ENCODE measurements at regions not wholly inside any gene's neighbourhood (a gene's known extent, or its start where the extent isn't known, plus 50 kb on each side); places are given as distances from the start of the nearest gene placed in this dataset.

GRCh38 chr7:86137343-86137742 is 506.4 kb upstream of the GRM3 start:
- intact Hi-C loops (cut with DNase I; ENCODE audit: low total_unique reads), result no loop called here
- no peak for DNase-seq
- no peak overlapping the region for H3K27ac ChIP-seq
- peaks cover 0 to 14% (median 6%) of the 10 kb centered on the region in 8 donors for H3K9me3 ChIP-seq
- H3K27me3 ChIP-seq (replicated peaks in 1 of 7), result no peaks in the 10 kb centered on the region
- H3K4me3 ChIP-seq, result no peak overlapping the region
- H3K36me3 ChIP-seq, result no peaks in the 10 kb centered on the region
- H3K4me1 ChIP-seq, result no peaks in the 10 kb centered on the region
- TF ChIP-seq POLR2AphosphoS5 (IDR thresholded peaks at IDR 0.05) (no peak), CTCF (IDR thresholded peaks at IDR 0.05 in 8 of 11, conservative IDR thresholded peaks at IDR 0.05 in 3 of 11) (no peak), POLR2A (IDR thresholded peaks at IDR 0.05) (no peak)

GRCh38 chr7:86130268-86130667 is 513.4 kb upstream of the GRM3 start:
- WGBS, 5 donors, result 84 to 94% (median 88%) methylated on average over 10 of the region's 10 CpGs
- H3K36me3 ChIP-seq, result no peaks in the 10 kb centered on the region
- no peaks in the 10 kb centered on the region for H3K27me3 ChIP-seq (replicated peaks in 1 of 7)
- H3K4me3 ChIP-seq, result no peak overlapping the region
- DNase-seq, result peak; percentile 63
- no peaks in the 10 kb centered on the region for H3K4me1 ChIP-seq
- TF ChIP-seq CTCF (IDR thresholded peaks at IDR 0.05 in 8 of 11, conservative IDR thresholded peaks at IDR 0.05 in 3 of 11), result no peak
- TF ChIP-seq POLR2A (IDR thresholded peaks at IDR 0.05), result no peak
- no peak for TF ChIP-seq POLR2AphosphoS5 (IDR thresholded peaks at IDR 0.05)
- intact Hi-C loops (cut with DNase I; ENCODE audit: low total_unique reads), result no loop called here
- peaks cover 0 to 27% (median 4%) of the 10 kb centered on the region in 8 donors for H3K9me3 ChIP-seq
- no peak overlapping the region for H3K27ac ChIP-seq

GRCh38 chr7:86123476-86123875 is 520.2 kb upstream of the GRM3 start:
- no peak for DNase-seq
- H3K27me3 ChIP-seq (replicated peaks in 1 of 7), result no peaks in the 10 kb centered on the region
- no peak overlapping the region for H3K27ac ChIP-seq
- peaks cover 0 to 15% (median 5%) of the 10 kb centered on the region in 8 donors for H3K9me3 ChIP-seq
- H3K36me3 ChIP-seq, result no peaks in the 10 kb centered on the region
- 70 to 95% (median 85%) methylated on average over 4 of the region's 4 CpGs for WGBS, 5 donors
- H3K4me1 ChIP-seq, result no peaks in the 10 kb centered on the region
- H3K4me3 ChIP-seq, result no peak overlapping the region
- intact Hi-C loops (cut with DNase I; ENCODE audit: low total_unique reads), result no loop called here
- TF ChIP-seq POLR2AphosphoS5 (IDR thresholded peaks at IDR 0.05) (no peak), CTCF (IDR thresholded peaks at IDR 0.05 in 8 of 11, conservative IDR thresholded peaks at IDR 0.05 in 3 of 11) (no peak), POLR2A (IDR thresholded peaks at IDR 0.05) (no peak)

- intact Hi-C loops (cut with DNase I; ENCODE audit: low total_unique reads), result no loop called here
- Histone ChIP-seq H3K4me1 (no peaks in the 10 kb centered on the region), H3K36me3 (no peaks in the 10 kb centered on the region), H3K9me3 (peaks cover 0 to 37% (median 25%) of the 10 kb centered on the region in 8 donors), H3K4me3 (no peak overlapping the region), H3K27me3 (replicated peaks in 1 of 7) (no peaks in the 10 kb centered on the region), H3K27ac (no peak overlapping the region)
- no peak for DNase-seq
- TF ChIP-seq CTCF (IDR thresholded peaks at IDR 0.05 in 8 of 11, conservative IDR thresholded peaks at IDR 0.05 in 3 of 11) (no peak), POLR2A (IDR thresholded peaks at IDR 0.05) (no peak), POLR2AphosphoS5 (IDR thresholded peaks at IDR 0.05) (no peak)
- 24 to 51% (median 35%) methylated on average over 1 of the region's 1 CpG for WGBS, 5 donors
These were observed 549.5 kb upstream of the GRM3 start for GRCh38 chr7:86094166-86094669.

Measured in spleen (tissue), 11 donors.